NT2/D1 (cell line): ENCODE measurements at regions not wholly inside any gene's neighbourhood (a gene's known extent, or its start where the extent isn't known, plus 50 kb on each side); places are given as distances from the start of the nearest gene placed in this dataset.

ENCODE experiments used
- DNase-seq: peaks from one replicate; pipeline ENCODE4 v3.0.0-alpha.2; 2011; ENCODE audit warnings: low read depth, low spot score
- H3K27me3 ChIP-seq: 2 replicates; pipeline ENCODE4 v1.6.0; 2011; ENCODE audit warnings: mild to moderate bottlenecking; ENCODE audit not compliant: insufficient read length, insufficient read depth
- H3K36me3 ChIP-seq: 2 replicates; pipeline ENCODE4 v1.6.1; 2011; ENCODE audit warnings: mild to moderate bottlenecking, low read length, mixed read lengths; ENCODE audit not compliant: insufficient read depth, insufficient read length
- H3K4me1 ChIP-seq: 2 replicates; pipeline ENCODE4 v1.5.1; 2011; ENCODE audit not compliant: insufficient read depth, insufficient read length
- H3K4me3 ChIP-seq: 2 replicates; pipeline ENCODE4 v1.5.1; 2011; ENCODE audit warnings: low read depth; ENCODE audit not compliant: insufficient read length
- H3K9ac ChIP-seq: 2 replicates; pipeline ENCODE4 v1.6.0; 2011; ENCODE audit warnings: low read depth; ENCODE audit not compliant: insufficient read length
- H3K9me3 ChIP-seq: 2 replicates; pipeline ENCODE4 v1.5.1; 2011; ENCODE audit warnings: mild to moderate bottlenecking, low read length; ENCODE audit not compliant: insufficient read depth
- SUZ12 ChIP-seq: IDR thresholded peaks from 2 replicates; pipeline ENCODE4 v1.6.1; 2011; ENCODE audit not compliant: insufficient read length, insufficient read depth; ENCODE audit errors: extremely low read depth
- YY1 ChIP-seq: IDR thresholded peaks from 2 replicates; pipeline ENCODE4 v1.6.1; 2011; ENCODE audit not compliant: insufficient read length, insufficient read depth
- ZNF274 ChIP-seq: IDR thresholded peaks from 2 replicates; pipeline ENCODE4 v1.6.1; 2011; ENCODE audit warnings: mild to moderate bottlenecking, low read depth, low read length

DNA sequence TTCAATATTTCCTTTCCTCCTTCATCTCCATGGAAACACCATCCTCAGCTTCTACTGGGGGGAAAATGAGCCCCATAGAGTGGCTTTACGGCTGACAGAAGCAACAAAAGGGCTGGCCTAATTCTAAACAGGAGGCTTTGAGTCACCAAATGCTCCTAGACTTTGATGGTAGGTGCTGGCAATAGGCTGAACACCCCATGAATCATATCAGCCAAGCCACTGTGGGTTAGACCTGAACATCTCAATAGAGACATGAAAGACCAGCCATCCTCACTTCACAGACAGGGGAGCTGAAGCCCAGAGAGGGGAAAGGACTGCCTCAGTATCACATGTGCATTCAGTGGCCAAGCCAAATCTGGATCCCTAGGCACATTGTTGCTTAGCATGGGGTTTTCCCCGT is 107.6 kb downstream of the AMER1 start:
- DNase-seq = no peak
- peaks cover 14% of the 10 kb centered on the region; the same call in 1 of the 2 replicates for H3K9me3 ChIP-seq

DNA sequence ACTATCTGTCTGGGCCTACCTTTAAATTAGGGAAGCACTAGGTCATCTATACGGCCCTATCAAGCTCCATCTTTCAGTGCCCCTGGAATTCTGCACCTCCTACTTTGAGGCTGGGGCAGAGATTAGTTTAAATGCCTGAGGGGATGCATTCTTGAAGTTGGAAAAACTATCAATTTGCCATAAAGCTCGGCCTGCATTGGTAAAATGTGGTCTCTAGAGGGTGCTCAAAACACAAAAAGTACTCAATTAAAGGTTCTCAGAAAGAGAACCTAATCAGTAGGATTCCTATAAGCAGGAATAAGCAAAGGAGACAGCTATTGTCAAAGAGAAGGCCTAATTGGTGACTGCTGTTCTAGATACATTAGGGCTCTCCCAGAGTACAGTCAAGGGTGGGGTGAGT is 111.7 kb downstream of the AMER1 start:
- no peaks in the 10 kb centered on the region for H3K36me3 ChIP-seq
- H3K4me3 ChIP-seq = no peak overlapping the region
- H3K9ac ChIP-seq = no peak overlapping the region
- H3K4me1 ChIP-seq = no peaks in the 10 kb centered on the region
- H3K9me3 ChIP-seq = peaks cover 14% of the 10 kb centered on the region; the same call in 1 of the 2 replicates
- no peak for TF ChIP-seq YY1
- TF ChIP-seq ZNF274 = no peak
- no peak for TF ChIP-seq SUZ12
- DNase-seq = peak; percentile 38
- H3K27me3 ChIP-seq = no peaks in the 10 kb centered on the region

More for the DNA sequence above, 107.6 kb downstream of the AMER1 start:
- Histone ChIP-seq H3K36me3 (no peaks in the 10 kb centered on the region), H3K27me3 (no peaks in the 10 kb centered on the region), H3K9ac (no peak overlapping the region), H3K4me3 (no peak overlapping the region), H3K4me1 (no peaks in the 10 kb centered on the region)
- no peak for TF ChIP-seq YY1
- no peak for TF ChIP-seq ZNF274
- TF ChIP-seq SUZ12 = no peak
